ENCODE measurements at regions not wholly inside any gene's neighbourhood (a gene's known extent, or its start where the extent isn't known, plus 50 kb on each side); places are given as distances from the start of the nearest gene placed in this dataset.

DNA sequence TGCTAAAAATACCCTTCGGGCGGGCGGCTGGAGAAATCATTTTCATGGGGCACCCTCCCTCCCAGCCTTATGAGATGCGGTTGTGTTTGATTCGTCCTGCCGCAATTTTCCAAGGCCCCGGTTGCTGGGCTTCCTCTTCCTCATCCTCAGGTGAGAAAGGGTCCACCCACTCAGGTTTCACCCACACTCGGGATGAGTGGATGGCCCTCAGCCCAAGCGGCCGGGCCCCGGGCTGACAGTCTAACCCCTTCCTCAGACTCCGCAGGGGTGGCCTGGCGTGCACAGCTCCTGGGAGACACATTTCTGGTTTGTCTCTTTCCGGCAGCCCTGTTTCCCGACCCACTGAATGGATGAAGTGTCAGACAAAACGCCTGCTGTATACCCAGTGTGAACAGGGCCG is 116.5 kb upstream of the LRPAP1 start:
- Histone ChIP-seq H3K4me3 (no peak overlapping the region), H3K27me3 (no peaks in the 10 kb centered on the region), H3K27ac (no peak overlapping the region), H3K4me1 (no peaks in the 10 kb centered on the region), H3K36me3 (no peaks in the 10 kb centered on the region), H3K9me3 (no peaks in the 10 kb centered on the region)
- no peak for DNase-seq
- ATAC-seq: no peak
- intact Hi-C loops (cut with DNase I): no loop called here
- no peak for FAIRE-seq
- WGBS, 2 donors: 62 to 65% methylated on average over 17 of the region's 17 CpGs
- TF ChIP-seq, protein P1, sequence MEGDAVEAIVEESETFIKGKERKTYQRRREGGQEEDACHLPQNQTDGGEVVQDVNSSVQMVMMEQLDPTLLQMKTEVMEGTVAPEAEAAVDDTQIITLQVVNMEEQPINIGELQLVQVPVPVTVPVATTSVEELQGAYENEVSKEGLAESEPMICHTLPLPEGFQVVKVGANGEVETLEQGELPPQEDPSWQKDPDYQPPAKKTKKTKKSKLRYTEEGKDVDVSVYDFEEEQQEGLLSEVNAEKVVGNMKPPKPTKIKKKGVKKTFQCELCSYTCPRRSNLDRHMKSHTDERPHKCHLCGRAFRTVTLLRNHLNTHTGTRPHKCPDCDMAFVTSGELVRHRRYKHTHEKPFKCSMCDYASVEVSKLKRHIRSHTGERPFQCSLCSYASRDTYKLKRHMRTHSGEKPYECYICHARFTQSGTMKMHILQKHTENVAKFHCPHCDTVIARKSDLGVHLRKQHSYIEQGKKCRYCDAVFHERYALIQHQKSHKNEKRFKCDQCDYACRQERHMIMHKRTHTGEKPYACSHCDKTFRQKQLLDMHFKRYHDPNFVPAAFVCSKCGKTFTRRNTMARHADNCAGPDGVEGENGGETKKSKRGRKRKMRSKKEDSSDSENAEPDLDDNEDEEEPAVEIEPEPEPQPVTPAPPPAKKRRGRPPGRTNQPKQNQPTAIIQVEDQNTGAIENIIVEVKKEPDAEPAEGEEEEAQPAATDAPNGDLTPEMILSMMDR (IDR thresholded peaks at IDR 0.05): no peak

DNA sequence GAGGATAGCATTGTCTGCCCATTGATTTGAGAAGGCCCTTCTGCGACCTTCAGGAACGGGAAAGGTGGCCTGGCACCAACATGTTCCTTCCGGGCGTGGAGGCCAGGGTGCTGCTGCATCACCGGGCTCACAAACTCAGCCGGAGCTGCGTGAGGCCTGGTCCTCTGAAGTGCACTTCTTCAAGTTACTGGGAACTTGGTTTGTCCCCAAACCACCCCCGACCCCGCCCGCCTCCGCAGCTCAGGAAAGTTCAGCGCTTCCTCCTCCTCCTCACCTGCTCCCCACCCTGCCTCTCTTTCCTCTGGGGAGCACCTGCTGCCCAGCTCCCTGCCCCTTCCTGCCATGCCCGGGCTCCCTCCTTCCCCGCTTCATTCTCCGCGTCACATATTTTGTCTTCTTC is 116.0 kb upstream of the LRPAP1 start:
- 67 to 71% methylated on average over 16 of the region's 16 CpGs for WGBS, 2 donors
- TF ChIP-seq, protein P1 (IDR thresholded peaks at IDR 0.05): no peak
- Histone ChIP-seq H3K9me3 (no peaks in the 10 kb centered on the region), H3K27me3 (no peaks in the 10 kb centered on the region), H3K27ac (no peak overlapping the region), H3K4me3 (no peak overlapping the region), H3K36me3 (no peaks in the 10 kb centered on the region), H3K4me1 (no peaks in the 10 kb centered on the region)
- DNase-seq: no peak
- FAIRE-seq: no peak
- intact Hi-C loops (cut with DNase I): no loop called here
- ATAC-seq: no peak

DNA sequence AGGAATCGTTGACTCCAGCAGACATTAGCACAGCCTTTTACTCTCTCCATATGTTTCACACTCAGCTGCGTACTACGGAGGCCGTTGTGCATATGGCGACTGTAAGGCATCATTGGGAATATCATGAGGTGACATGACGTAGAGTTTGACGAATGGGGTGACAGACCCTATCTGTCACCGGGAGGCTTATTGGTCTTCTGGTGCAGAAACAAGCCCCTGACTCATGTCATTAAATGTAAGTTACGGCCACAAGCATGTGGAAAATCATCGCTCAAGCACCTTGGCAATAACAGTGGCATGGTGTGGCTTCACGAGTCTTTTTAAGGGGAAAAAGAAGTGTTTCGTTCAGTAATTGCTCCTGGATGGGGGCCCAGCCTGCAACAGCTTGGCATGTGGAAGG is 115.2 kb upstream of the LRPAP1 start:
- H3K27ac ChIP-seq: no peak overlapping the region
- intact Hi-C loops (cut with DNase I): no loop called here
- FAIRE-seq (no peak), ATAC-seq (no peak), DNase-seq (no peak)
- H3K9me3 ChIP-seq: no peaks in the 10 kb centered on the region
- WGBS, 2 donors: 73 to 78% methylated on average over 12 of the region's 12 CpGs
- H3K27me3 ChIP-seq: no peaks in the 10 kb centered on the region
- H3K4me3 ChIP-seq: no peak overlapping the region
- no peaks in the 10 kb centered on the region for H3K36me3 ChIP-seq
- H3K4me1 ChIP-seq: no peaks in the 10 kb centered on the region
- TF ChIP-seq, protein P1 (IDR thresholded peaks at IDR 0.05): no peak

DNA sequence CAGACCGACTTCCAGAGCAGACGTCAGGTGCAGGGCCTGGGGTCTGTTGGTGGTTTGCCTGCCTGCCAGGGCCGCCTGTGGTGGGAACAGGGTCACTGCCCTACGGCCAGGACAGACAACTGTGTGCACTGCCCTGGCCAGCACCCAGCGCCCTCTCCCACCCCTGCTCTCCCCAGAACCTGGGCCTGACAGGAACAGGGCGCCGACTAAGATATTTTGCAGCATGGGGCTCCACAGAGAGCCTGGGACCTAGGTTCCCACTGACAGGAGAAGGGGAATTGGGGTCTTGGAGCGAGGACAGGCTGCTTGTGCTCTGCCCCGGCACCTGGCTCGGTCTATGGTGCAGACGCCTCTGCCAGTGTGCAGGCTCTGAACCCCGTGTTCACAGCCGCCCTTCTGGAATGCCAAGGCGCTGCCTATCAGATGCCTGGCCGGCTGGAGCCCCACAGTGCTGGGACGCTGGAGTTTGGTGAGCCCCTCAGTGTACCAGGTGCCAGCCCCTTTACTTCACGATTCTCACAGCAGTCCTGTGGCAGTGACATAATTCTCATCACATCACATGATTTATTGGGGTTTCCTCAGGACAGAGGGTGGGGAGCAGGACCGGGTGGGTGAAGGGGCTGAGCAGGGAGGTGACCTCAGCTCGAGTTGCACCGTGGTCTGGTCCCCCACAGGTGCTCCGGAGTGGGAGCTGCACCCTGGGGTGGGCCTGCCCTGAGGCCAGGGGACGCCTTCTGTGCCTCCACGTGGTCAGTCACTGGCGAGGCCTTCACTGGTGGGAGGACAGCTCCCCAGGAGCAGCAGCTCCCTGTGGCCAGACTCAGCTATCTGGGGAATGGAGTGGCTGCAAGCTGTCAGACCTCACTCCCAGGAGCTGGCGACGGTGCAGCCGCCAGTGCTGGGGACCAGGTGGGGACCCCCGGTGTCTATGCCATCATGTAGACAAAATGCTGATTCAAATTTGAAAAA is 113.8 kb upstream of the LRPAP1 start:
- WGBS, 2 donors: 53 to 54% methylated on average over 28 of the region's 28 CpGs
- Histone ChIP-seq H3K27me3 (no peaks in the 10 kb centered on the region), H3K4me3 (no peak overlapping the region), H3K36me3 (no peaks in the 10 kb centered on the region), H3K4me1 (no peaks in the 10 kb centered on the region), H3K9me3 (no peaks in the 10 kb centered on the region), H3K27ac (no peak overlapping the region)
- DNase-seq (peak in 1 of 6 donors; percentile 52), FAIRE-seq (no peak), ATAC-seq (no peak)
- intact Hi-C loops (cut with DNase I): no loop called here
- TF ChIP-seq, protein P1 (IDR thresholded peaks at IDR 0.05): no peak

Data from pancreas (tissue), 10 donors.